Endothelial cell of umbilical vein (primary cell): ENCODE measurements at regions not wholly inside any gene's neighbourhood (a gene's known extent, or its start where the extent isn't known, plus 50 kb on each side); places are given as distances from the start of the nearest gene placed in this dataset.
A peak's percentile ranks its signal among the peaks of the same experiment; 100 is the strongest.

Experiments
- BruUV-seq: library from RNA; stranded (reverse); fragments of 400-500 nt; replicated peaks from 2 replicates; lab custom pipeline; 2021; lab: Mats Ljungman, UMichigan
- CTCF ChIA-PET: fragments of 300-600, 350-600 bp; sonication (Branson Sonifier 250); formaldehyde crosslinking; loops from one replicate; lab custom pipeline; 2021; ENCODE audit warnings: antibody characterized with exemption, inconsistent platforms; lab: Charles Lee
- POLR2A ChIA-PET: fragments of 300-600, 350-600 bp; sonication (Branson Sonifier 250); formaldehyde crosslinking; loops from one replicate; lab custom pipeline; 2021; ENCODE audit warnings: antibody characterized with exemption, inconsistent platforms; lab: Charles Lee
- DNase-seq: peaks from one replicate; pipeline ENCODE4 v3.0.0-alpha.2; 2011; ENCODE audit warnings: low read depth, low spot score
- FAIRE-seq: peaks from 2 replicates; lab custom pipeline; 2011; peaks lifted over from hg19 to GRCh38; lab: Jason Lieb, UNC
- H2AFZ ChIP-seq: 2 replicates; pipeline ENCODE4 v1.6.0; 2012; ENCODE audit warnings: low read depth, low read length, control low read depth, inconsistent platforms
- H3K27ac ChIP-seq: 2 replicates; pipeline ENCODE4 v1.5.1; 2011; ENCODE audit warnings: low read depth, mild to moderate bottlenecking, control low read depth, low read length, moderate library complexity; ENCODE audit not compliant: insufficient read depth
- H3K27me3 ChIP-seq, 2 experiments: 2 replicates each; pipeline versions ENCODE4 v1.6.0 to v1.6.1; 2011; ENCODE audit warnings: low read length in 2 of 2, mixed read lengths in 1 of 2; ENCODE audit not compliant: control insufficient read depth in 2 of 2, insufficient read depth in 2 of 2
- H3K36me3 ChIP-seq, 2 experiments: 2 replicates in 1 of 2; 3 replicates in 1 of 2; pipeline ENCODE4 v1.5.1; 2011; ENCODE audit warnings: low read length in 2 of 2, mild to moderate bottlenecking in 1 of 2, moderate library complexity in 1 of 2; ENCODE audit not compliant: control insufficient read depth in 2 of 2, insufficient read depth in 2 of 2; ENCODE audit errors: extremely low read depth in 1 of 2
- H3K4me1 ChIP-seq: 3 replicates; pipeline ENCODE4 v1.5.1; 2011; ENCODE audit warnings: mild to moderate bottlenecking, low read length; ENCODE audit not compliant: control insufficient read depth, insufficient read depth; ENCODE audit errors: extremely low read depth
- H3K4me2 ChIP-seq: 2 replicates; pipeline ENCODE4 v1.6.1; 2011; ENCODE audit warnings: low read length, control low read depth, mixed read lengths; ENCODE audit not compliant: insufficient read depth
- H3K4me3 ChIP-seq, 3 experiments: fragments of 200-600 bp in 1 of 3; sonication (generic), shearing (Covaris generic) in 1 of 3; replicated peaks in 1 of 3; 2 replicates each; pipeline ENCODE4 v1.5.1; 2011 to 2016; ENCODE audit warnings: control low read depth in 3 of 3, low read length in 3 of 3, mild to moderate bottlenecking in 2 of 3, inconsistent platforms in 1 of 3, low read depth in 1 of 3, moderate library complexity in 1 of 3; ENCODE audit not compliant: insufficient read depth in 1 of 3
- H3K79me2 ChIP-seq: 2 replicates; pipeline ENCODE4 v1.6.0; 2012; ENCODE audit warnings: low read length, inconsistent platforms; ENCODE audit not compliant: control insufficient read depth, insufficient read depth
- H3K9ac ChIP-seq: replicated peaks from 2 replicates; pipeline ENCODE3; 2011; ENCODE audit warnings: low read length, control low read depth; ENCODE audit not compliant: insufficient read depth; ENCODE audit errors: extremely low read depth
- H3K9me1 ChIP-seq: replicated peaks from 3 replicates; pipeline ENCODE4 v1.6.0; 2011; ENCODE audit warnings: mild to moderate bottlenecking, low read length; ENCODE audit not compliant: control insufficient read depth, insufficient read depth; ENCODE audit errors: extremely low read depth
- H3K9me3 ChIP-seq: replicated peaks from 2 replicates; pipeline ENCODE4 v1.5.1; 2012; ENCODE audit warnings: low read length, inconsistent platforms; ENCODE audit not compliant: control insufficient read depth, insufficient read depth
- H4K20me1 ChIP-seq: replicated peaks from 2 replicates; pipeline ENCODE3; 2011; ENCODE audit warnings: mild to moderate bottlenecking, low read length; ENCODE audit not compliant: control insufficient read depth, insufficient read depth; ENCODE audit errors: extremely low read depth
- EZH2 ChIP-seq: IDR thresholded peaks from 2 replicates; pipeline ENCODE4 v1.6.1; 2012; ENCODE audit warnings: borderline replicate concordance, low read depth, mild to moderate bottlenecking, moderate library complexity, low read length, inconsistent platforms; ENCODE audit not compliant: severe bottlenecking
- GATA2 ChIP-seq: IDR thresholded peaks from 2 replicates; pipeline ENCODE4 v1.7.0; 2011; ENCODE audit warnings: low read depth, mild to moderate bottlenecking, moderate library complexity, mixed read lengths, low read length; ENCODE audit not compliant: insufficient read length, insufficient read depth
- JUN ChIP-seq: IDR thresholded peaks from 2 replicates; pipeline ENCODE4 v1.6.1; 2011; ENCODE audit warnings: borderline replicate concordance, low read depth; ENCODE audit not compliant: insufficient read length, insufficient read depth
- MYC ChIP-seq: IDR thresholded peaks from one replicate; pipeline ENCODE4 v1.6.1; 2011; ENCODE audit warnings: mild to moderate bottlenecking, low read depth, low read length
- POLR2A ChIP-seq: IDR thresholded peaks from 2 replicates; pipeline ENCODE4 v1.6.1; 2012; ENCODE audit warnings: low read depth, mild to moderate bottlenecking, control low read depth, low read length
- POLR2AphosphoS5 ChIP-seq: IDR thresholded peaks from 2 replicates; pipeline ENCODE4 v1.6.1; 2012; ENCODE audit warnings: low read depth, mild to moderate bottlenecking, control low read depth, low read length, moderate library complexity; ENCODE audit not compliant: insufficient read depth
- dilution Hi-C: fragments of 300-500 bp; cut with MboI; formaldehyde crosslinking; loops from one replicate; pipeline ENCODE4 v1.15.0; 2019; ENCODE audit warnings: low sequenced_read_pairs; ENCODE audit not compliant: extremely low pct_ligation_motif_present
- intact Hi-C: fragments of 100-400 bp; cut with micrococcal nuclease; formaldehyde crosslinking; loops from one replicate; pipeline ENCODE4 v1.10.0; 2022
- TF ChIP-seq, protein P1 (sequence below), 2 donors: IDR thresholded peaks; 1 replicate in 1 of 2; 2 replicates in 1 of 2; pipeline ENCODE4 v1.5.1; 2011; ENCODE audit warnings: low read length in 2 of 2, mild to moderate bottlenecking in 2 of 2, moderate library complexity in 2 of 2, control low read depth in 1 of 2, inconsistent platforms in 1 of 2, low read depth in 1 of 2; ENCODE audit not compliant: insufficient read depth in 1 of 2; ENCODE audit errors: extremely low read depth in 1 of 2
- TF ChIP-seq, protein P2 (sequence below): IDR thresholded peaks from 2 replicates; pipeline ENCODE4 v1.6.1; 2011; ENCODE audit not compliant: insufficient read depth, insufficient read length

DNA sequence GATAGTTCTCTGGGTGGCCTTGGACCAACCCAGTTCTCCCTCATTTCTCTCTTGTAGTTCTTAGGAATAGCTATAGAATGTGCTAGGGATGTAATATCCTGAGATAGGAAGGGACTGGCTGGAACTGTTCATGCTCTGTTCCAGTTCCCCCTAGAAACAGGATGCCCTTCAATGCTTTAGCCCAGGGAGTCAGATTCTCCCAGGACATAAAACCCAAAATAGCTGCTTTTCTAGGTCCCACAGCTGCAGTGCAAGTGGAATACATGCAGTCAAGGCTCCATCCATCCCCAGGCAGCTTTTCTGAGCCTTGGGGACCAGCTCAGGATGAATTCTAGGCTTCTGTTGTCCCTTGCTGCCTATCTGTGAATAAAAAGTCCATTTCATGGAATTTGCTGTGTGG lies 257.3 kb upstream of the CTAGE1 start:
- Histone ChIP-seq H3K4me3 (no peak overlapping the region), H4K20me1 (no peaks in the 10 kb centered on the region), H3K4me2 (peak overlapping the region; percentile 54), H3K79me2 (no peaks in the 10 kb centered on the region), H3K27ac (peak overlapping the region; percentile 83), H2AFZ (peak overlapping the region; percentile 50), H3K9me1 (no peaks in the 10 kb centered on the region), H3K27me3 (no peaks in the 10 kb centered on the region), H3K9me3 (no peaks in the 10 kb centered on the region), H3K36me3 (no peaks in the 10 kb centered on the region), H3K4me1 (peaks cover 31% of the 10 kb centered on the region), H3K9ac (no peak overlapping the region)
- DNase-seq (no peak), FAIRE-seq (no peak)
- ChIA-PET POLR2A (no interaction called here), CTCF (interaction anchor here (1.1 to 1.5 kb wide), 2 partner anchors 29 to 505 kb away, joined by 5 read pairs; no protein-coding TSS in a partner anchor)
- dilution Hi-C loops (no loop called here), intact Hi-C loops (no loop called here)
- TF ChIP-seq EZH2 (no peak), MYC (no peak), POLR2A (no peak), GATA2 (no peak), POLR2AphosphoS5 (no peak), JUN (no peak)
- TF ChIP-seq, protein P1, sequence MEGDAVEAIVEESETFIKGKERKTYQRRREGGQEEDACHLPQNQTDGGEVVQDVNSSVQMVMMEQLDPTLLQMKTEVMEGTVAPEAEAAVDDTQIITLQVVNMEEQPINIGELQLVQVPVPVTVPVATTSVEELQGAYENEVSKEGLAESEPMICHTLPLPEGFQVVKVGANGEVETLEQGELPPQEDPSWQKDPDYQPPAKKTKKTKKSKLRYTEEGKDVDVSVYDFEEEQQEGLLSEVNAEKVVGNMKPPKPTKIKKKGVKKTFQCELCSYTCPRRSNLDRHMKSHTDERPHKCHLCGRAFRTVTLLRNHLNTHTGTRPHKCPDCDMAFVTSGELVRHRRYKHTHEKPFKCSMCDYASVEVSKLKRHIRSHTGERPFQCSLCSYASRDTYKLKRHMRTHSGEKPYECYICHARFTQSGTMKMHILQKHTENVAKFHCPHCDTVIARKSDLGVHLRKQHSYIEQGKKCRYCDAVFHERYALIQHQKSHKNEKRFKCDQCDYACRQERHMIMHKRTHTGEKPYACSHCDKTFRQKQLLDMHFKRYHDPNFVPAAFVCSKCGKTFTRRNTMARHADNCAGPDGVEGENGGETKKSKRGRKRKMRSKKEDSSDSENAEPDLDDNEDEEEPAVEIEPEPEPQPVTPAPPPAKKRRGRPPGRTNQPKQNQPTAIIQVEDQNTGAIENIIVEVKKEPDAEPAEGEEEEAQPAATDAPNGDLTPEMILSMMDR (IDR thresholded peaks at IDR 0.05; ENCODE audit: extremely low read depth in 1 of 2, insufficient read depth in 1 of 2, low read depth in 1 of 2, low read length in 2 of 2): no peak
- TF ChIP-seq, protein P2, sequence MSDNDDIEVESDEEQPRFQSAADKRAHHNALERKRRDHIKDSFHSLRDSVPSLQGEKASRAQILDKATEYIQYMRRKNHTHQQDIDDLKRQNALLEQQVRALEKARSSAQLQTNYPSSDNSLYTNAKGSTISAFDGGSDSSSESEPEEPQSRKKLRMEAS: no peak
- no TSS peak for BruUV-seq
